Right lobe of liver (tissue), 4 donors: ENCODE measurements at regions not wholly inside any gene's neighbourhood (a gene's known extent, or its start where the extent isn't known, plus 50 kb on each side); places are given as distances from the start of the nearest gene placed in this dataset.

ENCODE experiments used
- CTCF ChIP-seq, 4 donors: fragments of 200-600 bp in 3 of 4; fragments of 450-650 bp in 1 of 4; IDR thresholded peaks; one replicate each; pipeline versions ENCODE4 v1.5.1 to v1.8.0; 2016 to 2022; ENCODE audit warnings: antibody characterized with exemption in 4 of 4, mild to moderate bottlenecking in 2 of 4
- POLR2A ChIP-seq: fragments of 450-650 bp; IDR thresholded peaks from one replicate; pipeline ENCODE4 v1.6.1; 2017; ENCODE audit warnings: antibody characterized with exemption, mild to moderate bottlenecking
- donor health status: DM: no; HTN: no; CAD: no.
- donor health status: DM: no; HTN: no; CAD: no.
- donor health status: DM: no; HTN: yes; CAD: no.

GRCh38 chr6:48476257-48476656, 365.3 kb upstream of the PTCHD4 start:
- TF ChIP-seq CTCF (IDR thresholded peaks at IDR 0.05) (peak in 2 of 4 donors; percentile 12 to 13), POLR2A (no peak)
